B cell (primary cell): ENCODE measurements at regions not wholly inside any gene's neighbourhood (a gene's known extent, or its start where the extent isn't known, plus 50 kb on each side); places are given as distances from the start of the nearest gene placed in this dataset.

Experiments used
- ATAC-seq: fragments of 200-7000 bp; cut with Tn5 transposase; one replicate; pipeline ENCODE4 v1.10.0; 2021; ENCODE audit warnings: low read depth, mild to moderate bottlenecking, moderate number of reproducible peaks, moderate library complexity
- CTCF ChIA-PET: fragments of 350-600 bp; sonication (Branson Sonifier 250); formaldehyde crosslinking; loops from one replicate; lab custom pipeline; 2021; ENCODE audit warnings: antibody characterized with exemption, inconsistent platforms; lab: Charles Lee
- POLR2A ChIA-PET: fragments of 350-600 bp; sonication (Branson Sonifier 250); formaldehyde crosslinking; loops from one replicate; lab custom pipeline; 2021; ENCODE audit warnings: antibody characterized with exemption; lab: Charles Lee
- DNase-seq: peaks from one replicate; pipeline ENCODE4 v3.0.0; 2013
- H2AFZ ChIP-seq: 2 replicates; pipeline ENCODE4 v1.6.1; 2012; ENCODE audit warnings: mild to moderate bottlenecking, low read depth, low read length; ENCODE audit not compliant: insufficient read depth, poor library complexity, severe bottlenecking
- H3K27ac ChIP-seq, 2 donors: 1 replicate in 1 of 2; 2 replicates in 1 of 2; pipeline ENCODE4 v1.5.1; 2012 to 2013; ENCODE audit warnings: low read length in 2 of 2, mild to moderate bottlenecking in 2 of 2, moderate library complexity in 1 of 2
- H3K27me3 ChIP-seq, 4 experiments: fragments of 200-600 bp in 1 of 4; sonication (generic) in 1 of 4; replicated peaks in 1 of 4; 1 replicate in 2 of 4; 2 replicates in 2 of 4; pipeline versions ENCODE4 v1.6.1 to v1.7.0; 2013 to 2016; ENCODE audit warnings: low read length in 3 of 4, mild to moderate bottlenecking in 2 of 4, mixed read lengths in 1 of 4, moderate library complexity in 1 of 4; ENCODE audit not compliant: insufficient read depth in 4 of 4, control insufficient read depth in 3 of 4; ENCODE audit errors: control extremely low read depth in 1 of 4
- H3K36me3 ChIP-seq, 2 experiments: replicated peaks in 1 of 2; 1 replicate in 1 of 2; 2 replicates in 1 of 2; pipeline versions ENCODE4 v1.6.1 to v1.7.1; 2013; ENCODE audit warnings: low read length in 1 of 2; ENCODE audit not compliant: insufficient read depth in 2 of 2, control insufficient read depth in 1 of 2; ENCODE audit errors: control extremely low read depth in 1 of 2, extremely low read depth in 1 of 2
- H3K4me1 ChIP-seq, 2 donors: fragments of 200-600 bp in 1 of 2; sonication (generic) in 1 of 2; 1 replicate in 1 of 2; 2 replicates in 1 of 2; pipeline versions ENCODE4 v1.5.1 to v1.6.1; 2013 to 2017; ENCODE audit warnings: low read length in 2 of 2; ENCODE audit not compliant: control insufficient read depth in 2 of 2, insufficient read depth in 2 of 2
- H3K4me2 ChIP-seq: replicated peaks from 2 replicates; pipeline ENCODE3; 2012; ENCODE audit warnings: mild to moderate bottlenecking, low read depth, low read length; ENCODE audit not compliant: poor library complexity, severe bottlenecking
- H3K4me3 ChIP-seq, 5 experiments: fragments of 200-600 bp in 1 of 5; sonication (generic) in 1 of 5; 1 replicate in 3 of 5; 2 replicates in 2 of 5; pipeline versions ENCODE4 v1.5.1 to v1.7.0; 2011 to 2016; ENCODE audit warnings: low read length in 4 of 5, mild to moderate bottlenecking in 4 of 5, low read depth in 2 of 5, control low read depth in 1 of 5, moderate library complexity in 1 of 5; ENCODE audit not compliant: insufficient read depth in 1 of 5; ENCODE audit errors: control extremely low read depth in 1 of 5, extremely low read depth in 1 of 5
- H3K79me2 ChIP-seq: fragments of 200-600 bp; sonication (generic); one replicate; pipeline ENCODE4 v1.6.0; 2016; ENCODE audit warnings: low read length; ENCODE audit not compliant: control insufficient read depth, insufficient read depth
- H3K9ac ChIP-seq: fragments of 200-600 bp; sonication (generic); 2 replicates; pipeline ENCODE4 v1.6.1; 2017; ENCODE audit warnings: mild to moderate bottlenecking, low read length, moderate library complexity
- H3K9me3 ChIP-seq, 3 donors: one replicate each; pipeline versions ENCODE4 v1.6.1 to v1.7.1; 2013; ENCODE audit warnings: low read length in 2 of 3; ENCODE audit not compliant: control insufficient read depth in 2 of 3, insufficient read depth in 1 of 3; ENCODE audit errors: control extremely low read depth in 1 of 3
- H4K20me1 ChIP-seq: 2 replicates; pipeline ENCODE4 v1.6.0; 2012; ENCODE audit warnings: mild to moderate bottlenecking, low read length; ENCODE audit not compliant: insufficient read depth, control insufficient read depth, poor library complexity, severe bottlenecking
- H3K27ac Mint-ChIP-seq: one replicate; pipeline ENCODE4 v1.8.0; 2021; ENCODE audit warnings: mixed read lengths
- H3K27me3 Mint-ChIP-seq: one replicate; pipeline ENCODE4 v1.8.0; 2021; ENCODE audit warnings: mixed read lengths
- H3K4me1 Mint-ChIP-seq: one replicate; pipeline ENCODE4 v1.8.0; 2021; ENCODE audit warnings: mixed read lengths
- H3K4me3 Mint-ChIP-seq: one replicate; pipeline ENCODE4 v1.8.0; 2021; ENCODE audit warnings: mixed read lengths
- H3K9me3 Mint-ChIP-seq: one replicate; pipeline ENCODE4 v1.8.0; 2022; ENCODE audit warnings: mixed read lengths; ENCODE audit not compliant: insufficient read depth
- CTCF ChIP-seq: fragments of 200-600 bp; IDR thresholded peaks from one replicate; pipeline ENCODE4 v1.8.0; 2022; ENCODE audit warnings: antibody characterized with exemption, mild to moderate bottlenecking
- EZH2 ChIP-seq: IDR thresholded peaks from 2 replicates; pipeline ENCODE4 v1.6.1; 2012; ENCODE audit warnings: borderline replicate concordance, low read depth, mild to moderate bottlenecking, moderate library complexity, low read length; ENCODE audit not compliant: insufficient read depth, poor library complexity, severe bottlenecking
- WGBS: methylation state at CpG from one replicate; pipeline ENCODE4 v1.1.5; 2013; ENCODE audit warnings: missing lambda C conversion rate; ENCODE audit not compliant: insufficient coverage; 5-methylcytosine and 5-hydroxymethylcytosine counted together
- intact Hi-C: fragments of 100-400 bp; cut with micrococcal nuclease; formaldehyde crosslinking; loops from one replicate; pipeline ENCODE4 v1.10.0; 2022

GRCh38 chr16:51898872-51899271 lies 648.1 kb downstream of the TOX3 start:
- TF ChIP-seq EZH2 (no peak), CTCF (no peak)
- no peak overlapping the region for H3K9ac ChIP-seq
- H4K20me1 ChIP-seq: no peaks in the 10 kb centered on the region
- H3K36me3 ChIP-seq: no peaks in the 10 kb centered on the region
- no peaks in the 10 kb centered on the region for H3K4me1 ChIP-seq
- Mint-ChIP-seq H3K27me3 (no peaks in the 10 kb centered on the region), H3K9me3 (no peaks in the 10 kb centered on the region), H3K27ac (no peak overlapping the region), H3K4me3 (no peak overlapping the region), H3K4me1 (no peaks in the 10 kb centered on the region)
- H3K27me3 ChIP-seq: no peaks in the 10 kb centered on the region
- no peaks in the 10 kb centered on the region for H3K79me2 ChIP-seq
- H3K4me3 ChIP-seq: no peak overlapping the region
- ATAC-seq (no peak), DNase-seq (no peak)
- H3K27ac ChIP-seq: no peak overlapping the region
- no peak overlapping the region for H2AFZ ChIP-seq
- CTCF ChIA-PET: no interaction called here
- intact Hi-C loops: no loop called here
- no peak overlapping the region for H3K4me2 ChIP-seq
- POLR2A ChIA-PET: no interaction called here
- no peaks in the 10 kb centered on the region for H3K9me3 ChIP-seq

- no peaks in the 10 kb centered on the region for H3K79me2 ChIP-seq
- H3K27ac Mint-ChIP-seq: no peak overlapping the region
- H3K36me3 ChIP-seq: no peaks in the 10 kb centered on the region
- no peak overlapping the region for H3K4me3 ChIP-seq
- no peak overlapping the region for H3K4me3 Mint-ChIP-seq
- no peaks in the 10 kb centered on the region for H3K27me3 Mint-ChIP-seq
- no peak overlapping the region for H3K4me2 ChIP-seq
- H4K20me1 ChIP-seq: no peaks in the 10 kb centered on the region
- no peak for TF ChIP-seq EZH2
- TF ChIP-seq CTCF: no peak
- WGBS: no CpG with 5 or more reads among the region's 2 CpGs
- DNase-seq (no peak), ATAC-seq (no peak)
- H3K4me1 ChIP-seq: no peaks in the 10 kb centered on the region
- ChIA-PET POLR2A (no interaction called here), CTCF (no interaction called here)
- no peak overlapping the region for H3K27ac ChIP-seq
- H3K27me3 ChIP-seq: no peaks in the 10 kb centered on the region
- H2AFZ ChIP-seq: no peak overlapping the region
- H3K9me3 Mint-ChIP-seq: peaks cover 6% of the 10 kb centered on the region
- no peak overlapping the region for H3K9ac ChIP-seq
- no peaks in the 10 kb centered on the region for H3K4me1 Mint-ChIP-seq
- H3K9me3 ChIP-seq: no peaks in the 10 kb centered on the region
- intact Hi-C loops: no loop called here
Measured at GRCh38 chr16:51896013-51896412, 650.9 kb downstream of the TOX3 start.
